A204.1 (cell line): ENCODE measurements at regions not wholly inside any gene's neighbourhood (a gene's known extent, or its start where the extent isn't known, plus 50 kb on each side); places are given as distances from the start of the nearest gene placed in this dataset.

Source experiments
- FAIRE-seq: peaks from 2 replicates; lab custom pipeline; 2012; peaks lifted over from hg19 to GRCh38; lab: Jason Lieb, UNC

- FAIRE-seq = no peak
These were observed 550.5 kb downstream of the MMUT start for GRCh38 chr6:48912503-48912902.

- no peak for FAIRE-seq
These were observed 558.2 kb downstream of the MMUT start for GRCh38 chr6:48904809-48905208.

- FAIRE-seq = peak; percentile 14
These were observed 568.6 kb downstream of the MMUT start for GRCh38 chr6:48894469-48894868.

GRCh38 chr6:48893048-48893447, 570.0 kb downstream of the MMUT start:
- no peak for FAIRE-seq

GRCh38 chr6:48891308-48891707, 571.7 kb downstream of the MMUT start:
- no peak for FAIRE-seq

- no peak for FAIRE-seq
These were observed 573.6 kb downstream of the MMUT start for GRCh38 chr6:48889429-48889828.

GRCh38 chr6:48883116-48883515, 579.9 kb downstream of the MMUT start:
- FAIRE-seq = no peak

- FAIRE-seq = no peak
These were observed 581.5 kb downstream of the MMUT start for GRCh38 chr6:48881551-48881950.

- no peak for FAIRE-seq
These were observed 593.5 kb downstream of the MMUT start for GRCh38 chr6:48869595-48869994.

GRCh38 chr6:48866682-48867081, 596.4 kb downstream of the MMUT start:
- no peak for FAIRE-seq

GRCh38 chr6:48860175-48860574, 602.9 kb downstream of the MMUT start:
- FAIRE-seq = no peak

- no peak for FAIRE-seq
These were observed 603.4 kb downstream of the MMUT start for GRCh38 chr6:48859562-48860123.

GRCh38 chr6:48845219-48845618, 617.8 kb downstream of the MMUT start:
- FAIRE-seq = no peak

GRCh38 chr6:48844696-48845095, 618.4 kb downstream of the MMUT start:
- no peak for FAIRE-seq

GRCh38 chr6:48840896-48841295, 622.2 kb downstream of the MMUT start:
- no peak for FAIRE-seq

- FAIRE-seq = no peak
These were observed 623.8 kb downstream of the MMUT start for GRCh38 chr6:48839206-48839605.

- FAIRE-seq = no peak
These were observed 625.3 kb downstream of the MMUT start for GRCh38 chr6:48837744-48838143.

- FAIRE-seq = no peak
These were observed 627.6 kb downstream of the MMUT start for GRCh38 chr6:48835421-48835958.

GRCh38 chr6:48834706-48835105, 628.3 kb downstream of the MMUT start:
- FAIRE-seq = no peak

GRCh38 chr6:48833916-48834315, 629.1 kb downstream of the MMUT start:
- FAIRE-seq = peak; percentile 98

GRCh38 chr6:48826901-48827701, 636.0 kb downstream of the MMUT start:
- no peak for FAIRE-seq

- no peak for FAIRE-seq
These were observed 636.9 kb downstream of the MMUT start for GRCh38 chr6:48826152-48826515.

- no peak for FAIRE-seq
These were observed 637.4 kb downstream of the MMUT start for GRCh38 chr6:48825501-48826151.
